Mesendoderm (in vitro differentiated cells): ENCODE measurements at regions not wholly inside any gene's neighbourhood (a gene's known extent, or its start where the extent isn't known, plus 50 kb on each side); places are given as distances from the start of the nearest gene placed in this dataset.
A peak's percentile ranks its signal among the peaks of the same experiment; 100 is the strongest.

Experiments
- DNase-seq: peaks from one replicate; pipeline ENCODE4 v3.0.0; 2013
- H2AK5ac ChIP-seq: 2 replicates; pipeline ENCODE4 v1.6.1; 2013; ENCODE audit warnings: low read length, inconsistent platforms
- H2BK120ac ChIP-seq: 2 replicates; pipeline ENCODE4 v1.6.1; 2013; ENCODE audit warnings: low read depth, mild to moderate bottlenecking, low read length, moderate library complexity, mixed read lengths
- H2BK15ac ChIP-seq: replicated peaks from 2 replicates; pipeline ENCODE4 v1.6.1; 2013; ENCODE audit warnings: low read depth, mild to moderate bottlenecking, moderate library complexity
- H2BK5ac ChIP-seq: 2 replicates; pipeline ENCODE4 v1.6.1; 2013; ENCODE audit warnings: low read length, inconsistent platforms
- H3K18ac ChIP-seq: 2 replicates; pipeline ENCODE4 v1.6.1; 2013; ENCODE audit warnings: mild to moderate bottlenecking, low read length, mixed read lengths
- H3K23ac ChIP-seq: one replicate; pipeline ENCODE4 v1.6.1; 2013; ENCODE audit warnings: low read length
- H3K27ac ChIP-seq: 2 replicates; pipeline ENCODE4 v1.5.1; 2013; ENCODE audit warnings: low read depth, mild to moderate bottlenecking, inconsistent platforms, low read length, moderate library complexity
- H3K27me3 ChIP-seq: 2 replicates; pipeline ENCODE4 v1.6.1; 2013; ENCODE audit warnings: low read length, control low read depth, mild to moderate bottlenecking, inconsistent platforms; ENCODE audit not compliant: insufficient read depth, poor library complexity
- H3K36me3 ChIP-seq: 2 replicates; pipeline ENCODE4 v1.6.1; 2013; ENCODE audit warnings: low read length, inconsistent platforms; ENCODE audit not compliant: control insufficient read depth, insufficient read depth
- H3K4ac ChIP-seq: one replicate; pipeline ENCODE4 v1.6.1; 2013; ENCODE audit warnings: low read depth, mild to moderate bottlenecking, low read length, moderate library complexity
- H3K4me1 ChIP-seq: 2 replicates; pipeline ENCODE4 v1.6.1; 2013; ENCODE audit warnings: low read depth, low read length, inconsistent platforms; ENCODE audit not compliant: control insufficient read depth
- H3K4me2 ChIP-seq: 2 replicates; pipeline ENCODE4 v1.6.1; 2013; ENCODE audit warnings: low read length
- H3K4me3 ChIP-seq: 2 replicates; pipeline ENCODE4 v1.5.1; 2013; ENCODE audit warnings: mild to moderate bottlenecking, low read length
- H3K56ac ChIP-seq: one replicate; pipeline ENCODE4 v1.6.1; 2013; ENCODE audit warnings: low read length
- H3K79me1 ChIP-seq: 2 replicates; pipeline ENCODE4 v1.6.1; 2013; ENCODE audit warnings: low read length, inconsistent platforms
- H3K79me2 ChIP-seq: 2 replicates; pipeline ENCODE4 v1.6.1; 2013; ENCODE audit warnings: mild to moderate bottlenecking, low read length; ENCODE audit not compliant: control insufficient read depth, insufficient read depth
- H3K9ac ChIP-seq: 2 replicates; pipeline ENCODE4 v1.6.1; 2013; ENCODE audit warnings: low read length, inconsistent platforms
- H4K5ac ChIP-seq: one replicate; pipeline ENCODE4 v1.6.1; 2013; ENCODE audit warnings: low read length
- H4K8ac ChIP-seq: one replicate; pipeline ENCODE4 v1.6.1; 2013; ENCODE audit warnings: low read depth, mild to moderate bottlenecking, control low read depth, low read length, moderate library complexity
- WGBS: extraction: QIAGEN DNeasy Blood & Tissue Kit; methylation state at CpG from one replicate; pipeline ENCODE4 v1.1.7; 2013; ENCODE audit warnings: low lambda C conversion rate, missing lambda C conversion rate; ENCODE audit not compliant: insufficient coverage; ENCODE audit errors: extremely low coverage; 5-methylcytosine and 5-hydroxymethylcytosine counted together

DNA sequence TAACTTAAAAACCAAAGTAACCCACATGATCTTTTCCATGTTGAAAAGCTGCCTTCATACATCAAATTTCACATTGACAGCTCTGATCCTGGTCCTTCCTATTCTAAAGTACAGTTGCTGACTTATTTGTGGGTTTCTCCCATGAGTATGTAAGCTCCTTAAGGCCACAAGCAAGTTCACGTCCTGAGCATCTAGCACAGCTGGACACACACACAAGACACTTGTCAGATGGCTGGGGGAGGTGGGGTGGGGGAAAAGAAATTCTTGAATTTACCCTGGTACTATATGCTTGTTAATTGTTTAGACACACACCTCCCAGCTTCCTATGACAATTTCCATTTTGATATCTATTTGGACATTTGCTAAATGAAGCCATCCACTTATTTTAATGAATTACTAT, 162.8 kb downstream of the ZIC5 start:
- Histone ChIP-seq H3K4me3 (no peak overlapping the region), H2BK5ac (no peak overlapping the region)
- WGBS, result no CpG with 5 or more reads among the region's 1 CpG

DNA sequence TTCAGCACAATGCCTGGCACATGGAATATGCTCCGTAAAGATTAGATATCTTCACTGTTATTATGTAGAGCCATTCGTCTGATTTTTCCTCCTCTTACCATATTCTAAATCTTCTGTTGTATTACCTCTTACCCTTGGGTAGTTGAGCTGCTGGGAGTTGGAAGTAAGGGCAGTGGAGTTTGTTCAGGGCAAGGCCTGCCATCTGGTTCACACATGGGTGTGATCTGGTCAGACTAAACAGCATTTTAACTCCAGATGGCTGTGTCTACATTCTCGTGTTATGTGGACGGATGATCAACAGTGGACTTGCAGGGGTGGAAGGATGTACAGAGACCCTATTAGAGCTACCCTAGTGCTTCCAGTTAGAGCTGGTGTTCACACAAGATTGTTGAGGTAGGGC, 164.9 kb downstream of the ZIC5 start:
- no peaks in the 10 kb centered on the region for H3K36me3 ChIP-seq
- no peak overlapping the region for H2BK120ac ChIP-seq
- no CpG with 5 or more reads among the region's 4 CpGs for WGBS
- no peak overlapping the region for H3K4ac ChIP-seq
- no peak overlapping the region for H2BK15ac ChIP-seq
- no peak overlapping the region for H2BK5ac ChIP-seq
- H3K23ac ChIP-seq, result no peak overlapping the region
- H3K56ac ChIP-seq, result no peak overlapping the region
- H3K27me3 ChIP-seq, result no peaks in the 10 kb centered on the region
- H3K18ac ChIP-seq, result no peak overlapping the region
- no peak for DNase-seq
- H3K79me2 ChIP-seq, result no peaks in the 10 kb centered on the region
- no peak overlapping the region for H4K8ac ChIP-seq
- H3K4me2 ChIP-seq, result no peak overlapping the region
- no peak overlapping the region for H3K27ac ChIP-seq
- no peak overlapping the region for H2AK5ac ChIP-seq
- H4K5ac ChIP-seq, result no peak overlapping the region
- no peak overlapping the region for H3K4me3 ChIP-seq
- no peaks in the 10 kb centered on the region for H3K79me1 ChIP-seq
- no peak overlapping the region for H3K9ac ChIP-seq
- H3K4me1 ChIP-seq, result peaks cover 8% of the 10 kb centered on the region

More for the DNA sequence above, 162.8 kb downstream of the ZIC5 start:
- no peak overlapping the region for H3K18ac ChIP-seq
- H3K56ac ChIP-seq, result no peak overlapping the region
- H3K79me2 ChIP-seq, result no peaks in the 10 kb centered on the region
- H4K5ac ChIP-seq, result no peak overlapping the region
- no peak overlapping the region for H3K9ac ChIP-seq
- no peak overlapping the region for H3K27ac ChIP-seq
- H2BK15ac ChIP-seq, result no peak overlapping the region
- H2AK5ac ChIP-seq, result no peak overlapping the region
- H3K4me2 ChIP-seq, result no peak overlapping the region
- H3K27me3 ChIP-seq, result no peaks in the 10 kb centered on the region
- no peak overlapping the region for H2BK120ac ChIP-seq
- H3K23ac ChIP-seq, result no peak overlapping the region
- H3K4me1 ChIP-seq, result peaks cover 8% of the 10 kb centered on the region
- no peak overlapping the region for H4K8ac ChIP-seq
- H3K4ac ChIP-seq, result no peak overlapping the region
- no peaks in the 10 kb centered on the region for H3K79me1 ChIP-seq
- no peak for DNase-seq
- H3K36me3 ChIP-seq, result no peaks in the 10 kb centered on the region

DNA sequence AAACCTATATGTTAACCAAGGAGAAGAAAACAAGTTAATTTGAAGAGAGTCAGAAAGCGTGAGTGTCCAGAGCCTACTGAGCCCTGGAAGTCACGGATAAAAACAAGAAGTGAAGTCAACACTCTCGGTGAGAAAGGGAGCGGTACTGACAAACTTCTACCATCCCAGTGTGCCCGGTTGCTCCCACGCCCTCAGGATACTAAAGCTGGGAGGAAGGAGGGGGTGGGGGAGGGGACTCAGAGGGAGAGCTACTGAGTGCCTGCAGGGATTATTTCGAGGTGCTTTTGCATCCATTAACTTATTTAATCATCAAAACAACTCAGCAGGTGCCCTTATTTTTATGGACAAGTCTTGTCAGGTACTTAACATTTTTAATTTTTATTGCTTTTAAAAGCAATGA, 166.2 kb downstream of the ZIC5 start:
- no peak overlapping the region for H3K27ac ChIP-seq
- no peak overlapping the region for H2BK120ac ChIP-seq
- no peaks in the 10 kb centered on the region for H3K79me1 ChIP-seq
- no peak overlapping the region for H3K4me3 ChIP-seq
- H4K5ac ChIP-seq, result no peak overlapping the region
- no peak overlapping the region for H3K4me2 ChIP-seq
- H2BK15ac ChIP-seq, result no peak overlapping the region
- peak; percentile 48 for DNase-seq
- no peak overlapping the region for H3K23ac ChIP-seq
- H3K36me3 ChIP-seq, result no peaks in the 10 kb centered on the region
- H2AK5ac ChIP-seq, result no peak overlapping the region
- no peak overlapping the region for H3K9ac ChIP-seq
- no peak overlapping the region for H3K4ac ChIP-seq
- H3K56ac ChIP-seq, result peak overlapping the region; percentile 9
- H4K8ac ChIP-seq, result no peak overlapping the region
- no peaks in the 10 kb centered on the region for H3K79me2 ChIP-seq
- no peaks in the 10 kb centered on the region for H3K27me3 ChIP-seq
- no peak overlapping the region for H3K18ac ChIP-seq
- no peak overlapping the region for H2BK5ac ChIP-seq
- no CpG with 5 or more reads among the region's 7 CpGs for WGBS
- peaks cover 8% of the 10 kb centered on the region for H3K4me1 ChIP-seq

DNA sequence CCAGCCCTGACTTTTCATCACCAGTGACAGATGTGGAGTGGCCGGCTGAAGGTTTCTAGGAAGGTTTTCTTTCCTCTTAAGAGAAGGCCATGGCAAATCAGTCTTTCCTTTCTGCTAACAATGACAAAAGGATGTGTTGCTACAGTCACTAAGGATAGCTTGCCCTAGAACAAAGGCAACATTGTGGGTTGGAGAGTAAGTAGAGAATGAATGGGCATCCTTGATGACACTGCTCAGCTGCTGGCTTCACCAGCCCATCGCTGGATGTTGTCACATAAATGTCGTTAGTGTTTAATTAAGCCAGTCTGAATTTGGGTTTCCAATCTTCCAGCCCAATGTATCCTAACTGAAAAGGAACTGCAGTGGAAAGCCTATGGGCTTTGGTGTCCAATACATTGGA, 168.4 kb downstream of the ZIC5 start:
- Histone ChIP-seq H3K4ac (no peak overlapping the region), H3K4me2 (no peak overlapping the region), H3K9ac (no peak overlapping the region), H3K4me3 (no peak overlapping the region), H3K27ac (no peak overlapping the region), H3K36me3 (no peaks in the 10 kb centered on the region), H3K23ac (no peak overlapping the region), H4K5ac (no peak overlapping the region), H3K4me1 (peaks cover 8% of the 10 kb centered on the region), H2BK5ac (no peak overlapping the region), H2BK120ac (no peak overlapping the region), H3K18ac (no peak overlapping the region), H3K27me3 (no peaks in the 10 kb centered on the region), H2AK5ac (no peak overlapping the region), H4K8ac (no peak overlapping the region), H2BK15ac (no peak overlapping the region), H3K79me2 (no peaks in the 10 kb centered on the region), H3K79me1 (no peaks in the 10 kb centered on the region), H3K56ac (no peak overlapping the region)
- no peak for DNase-seq
- WGBS, result no CpG with 5 or more reads among the region's 3 CpGs

DNA sequence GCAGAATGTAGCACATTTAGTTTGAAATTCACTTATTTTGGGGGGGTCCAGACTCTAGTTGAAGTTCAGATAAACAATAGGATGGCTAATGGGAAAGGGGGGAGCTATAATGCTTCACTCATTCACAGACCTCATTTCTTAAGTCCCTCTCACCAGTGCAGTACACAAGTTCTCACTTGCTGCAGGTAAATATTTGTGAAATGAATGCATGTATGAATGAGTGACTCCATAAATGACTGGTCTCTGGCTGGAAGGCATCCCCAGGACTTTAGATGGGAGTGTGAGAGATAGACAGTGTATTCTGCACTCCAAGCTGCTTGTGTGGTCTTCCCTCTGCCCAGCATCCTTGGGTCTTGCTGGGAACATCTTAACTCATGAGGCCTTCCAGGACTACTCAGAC, 169.2 kb downstream of the ZIC5 start:
- no peak overlapping the region for H3K56ac ChIP-seq
- H3K4me1 ChIP-seq, result peaks cover 13% of the 10 kb centered on the region
- DNase-seq, result no peak
- no peak overlapping the region for H4K8ac ChIP-seq
- H3K4me2 ChIP-seq, result no peak overlapping the region
- H3K9ac ChIP-seq, result no peak overlapping the region
- no peaks in the 10 kb centered on the region for H3K79me2 ChIP-seq
- no peak overlapping the region for H3K18ac ChIP-seq
- no peak overlapping the region for H2BK15ac ChIP-seq
- no peak overlapping the region for H3K4me3 ChIP-seq
- H3K4ac ChIP-seq, result no peak overlapping the region
- no peaks in the 10 kb centered on the region for H3K36me3 ChIP-seq
- no peak overlapping the region for H2BK5ac ChIP-seq
- no peaks in the 10 kb centered on the region for H3K79me1 ChIP-seq
- H3K27ac ChIP-seq, result no peak overlapping the region
- no peaks in the 10 kb centered on the region for H3K27me3 ChIP-seq
- no peak overlapping the region for H4K5ac ChIP-seq
- no peak overlapping the region for H3K23ac ChIP-seq
- no peak overlapping the region for H2BK120ac ChIP-seq
- H2AK5ac ChIP-seq, result no peak overlapping the region

DNA sequence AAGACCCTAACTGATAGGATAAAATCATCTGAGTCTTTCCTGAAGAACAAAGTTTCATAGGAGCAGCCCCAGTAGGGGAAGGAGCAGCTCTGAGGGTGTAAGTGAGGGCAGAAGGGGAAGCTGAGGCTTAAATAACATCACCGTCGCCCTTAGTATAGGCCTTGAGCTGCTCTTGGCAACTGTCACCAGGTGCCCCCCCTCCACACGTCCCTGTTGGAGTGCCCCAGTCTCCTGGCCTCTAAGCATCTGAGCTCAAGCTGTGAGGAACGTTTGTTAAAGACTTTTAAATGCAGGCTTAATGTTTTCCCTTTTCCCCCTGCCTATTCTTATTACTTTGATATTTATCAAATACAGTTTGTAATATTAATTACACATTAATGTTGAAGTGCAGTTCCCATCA, 170.6 kb downstream of the ZIC5 start:
- no peak overlapping the region for H2BK15ac ChIP-seq
- H2BK5ac ChIP-seq, result no peak overlapping the region
- no peak overlapping the region for H3K18ac ChIP-seq
- H3K4me1 ChIP-seq, result peaks cover 8% of the 10 kb centered on the region
- H3K4ac ChIP-seq, result no peak overlapping the region
- H3K27ac ChIP-seq, result no peak overlapping the region
- no peak overlapping the region for H3K4me2 ChIP-seq
- no peak overlapping the region for H3K23ac ChIP-seq
- no peaks in the 10 kb centered on the region for H3K36me3 ChIP-seq
- WGBS, result no CpG with 5 or more reads among the region's 4 CpGs
- H3K27me3 ChIP-seq, result no peaks in the 10 kb centered on the region
- no peak for DNase-seq
- no peak overlapping the region for H4K8ac ChIP-seq
- no peak overlapping the region for H2AK5ac ChIP-seq
- no peak overlapping the region for H3K4me3 ChIP-seq
- no peak overlapping the region for H2BK120ac ChIP-seq
- no peak overlapping the region for H3K56ac ChIP-seq
- no peaks in the 10 kb centered on the region for H3K79me1 ChIP-seq
- no peak overlapping the region for H4K5ac ChIP-seq
- H3K79me2 ChIP-seq, result no peaks in the 10 kb centered on the region
- H3K9ac ChIP-seq, result no peak overlapping the region
